Left lung (tissue), 4 donors: ENCODE measurements at regions not wholly inside any gene's neighbourhood (a gene's known extent, or its start where the extent isn't known, plus 50 kb on each side); places are given as distances from the start of the nearest gene placed in this dataset.

Experiments
- ATAC-seq: fragments of 200-7000 bp; cut with Tn5 transposase; one replicate; pipeline ENCODE4 v1.9.1; 2020; ENCODE audit warnings: moderate library complexity
- DNase-seq, 4 donors: peaks; one replicate each; pipeline ENCODE4 v3.0.0-alpha.2; 2013 to 2020
- H3K27ac ChIP-seq, 2 donors: fragments of 200-600 bp; sonication (generic) in 1 of 2; one replicate each; pipeline versions ENCODE4 v1.5.0 to v1.8.0; 2020 to 2021
- H3K27me3 ChIP-seq, 2 donors: fragments of 200-600 bp; sonication (generic) in 1 of 2; one replicate each; pipeline versions ENCODE4 v1.5.0 to v1.8.0; 2020 to 2021
- H3K36me3 ChIP-seq, 2 donors: fragments of 200-600 bp; sonication (generic) in 1 of 2; one replicate each; pipeline versions ENCODE4 v1.5.0 to v1.8.0; 2020 to 2021
- H3K4me1 ChIP-seq, 2 donors: fragments of 200-600 bp; one replicate each; pipeline ENCODE4 v1.8.0; 2021
- H3K4me3 ChIP-seq, 2 donors: fragments of 200-600 bp; sonication (generic) in 1 of 2; one replicate each; pipeline versions ENCODE4 v1.5.0 to v1.8.0; 2020 to 2021; ENCODE audit warnings: mild to moderate bottlenecking in 1 of 2
- H3K9me3 ChIP-seq, 2 donors: fragments of 200-600 bp; sonication (generic) in 1 of 2; one replicate each; pipeline versions ENCODE4 v1.5.0 to v1.8.0; 2020 to 2021
- CTCF ChIP-seq, 2 donors: fragments of 200-600 bp; sonication (generic) in 1 of 2; IDR thresholded peaks; one replicate each; pipeline versions ENCODE4 v1.5.0 to v1.8.0; 2021; ENCODE audit warnings: antibody characterized with exemption in 2 of 2
- intact Hi-C, 2 donors: fragments of 100-400 bp; cut with DNase I; formaldehyde crosslinking; loops; one replicate each; pipeline versions ENCODE4 v1.11.2 to v1.14.2; 2022
- donor health status: DM: no; HTN: yes; CAD: no.
- donor health status: DM: no; HTN: no; CAD: no.

GRCh38 chrX:79243691-79244090 lies 99.2 kb downstream of the GPR174 start:
- H3K36me3 ChIP-seq = no peaks in the 10 kb centered on the region
- no peak overlapping the region for H3K27ac ChIP-seq
- no peak for ATAC-seq
- no peaks in the 10 kb centered on the region for H3K27me3 ChIP-seq
- no peak overlapping the region for H3K4me3 ChIP-seq
- no peak for DNase-seq
- no peak for TF ChIP-seq CTCF (IDR thresholded peaks at IDR 0.05)
- H3K9me3 ChIP-seq = no peaks in the 10 kb centered on the region
- intact Hi-C loops = no loop called here
- H3K4me1 ChIP-seq = no peaks in the 10 kb centered on the region

GRCh38 chrX:79235899-79236298 lies 91.4 kb downstream of the GPR174 start:
- Histone ChIP-seq H3K27ac (no peak overlapping the region), H3K4me1 (no peaks in the 10 kb centered on the region), H3K4me3 (no peak overlapping the region), H3K36me3 (no peaks in the 10 kb centered on the region), H3K27me3 (no peaks in the 10 kb centered on the region), H3K9me3 (no peaks in the 10 kb centered on the region)
- intact Hi-C loops = no loop called here
- ATAC-seq = no peak
- no peak for DNase-seq
- no peak for TF ChIP-seq CTCF (IDR thresholded peaks at IDR 0.05)

- TF ChIP-seq CTCF (IDR thresholded peaks at IDR 0.05) = no peak
- H3K4me1 ChIP-seq = no peaks in the 10 kb centered on the region
- intact Hi-C loops = no loop called here
- no peaks in the 10 kb centered on the region for H3K9me3 ChIP-seq
- H3K27me3 ChIP-seq = no peaks in the 10 kb centered on the region
- no peak overlapping the region for H3K4me3 ChIP-seq
- no peaks in the 10 kb centered on the region for H3K36me3 ChIP-seq
- DNase-seq (no peak), ATAC-seq (no peak)
- no peak overlapping the region for H3K27ac ChIP-seq
These were observed 87.2 kb downstream of the GPR174 start for GRCh38 chrX:79231662-79232061.
